Left colon (tissue), 2 donors: ENCODE measurements at regions not wholly inside any gene's neighbourhood (a gene's known extent, or its start where the extent isn't known, plus 50 kb on each side); places are given as distances from the start of the nearest gene placed in this dataset.

Source experiments
- ATAC-seq: fragments of 200-7000 bp; cut with Tn5 transposase; one replicate; pipeline ENCODE4 v1.9.1; 2020; ENCODE audit warnings: mild to moderate bottlenecking, moderate library complexity
- DNase-seq, 2 donors: peaks; one replicate each; pipeline ENCODE4 v3.0.0-alpha.2; 2020
- intact Hi-C, 2 donors: fragments of 100-400 bp; cut with DNase I in 1 of 2; cut with micrococcal nuclease in 1 of 2; formaldehyde crosslinking; loops; one replicate each; pipeline versions ENCODE4 v1.11.2 to v1.14.0; 2022; cut with DNase I, micrococcal nuclease
- donor health status: DM: no; HTN: no; CAD: no.
- donor health status: DM: yes; HTN: yes; CAD: no.

DNA sequence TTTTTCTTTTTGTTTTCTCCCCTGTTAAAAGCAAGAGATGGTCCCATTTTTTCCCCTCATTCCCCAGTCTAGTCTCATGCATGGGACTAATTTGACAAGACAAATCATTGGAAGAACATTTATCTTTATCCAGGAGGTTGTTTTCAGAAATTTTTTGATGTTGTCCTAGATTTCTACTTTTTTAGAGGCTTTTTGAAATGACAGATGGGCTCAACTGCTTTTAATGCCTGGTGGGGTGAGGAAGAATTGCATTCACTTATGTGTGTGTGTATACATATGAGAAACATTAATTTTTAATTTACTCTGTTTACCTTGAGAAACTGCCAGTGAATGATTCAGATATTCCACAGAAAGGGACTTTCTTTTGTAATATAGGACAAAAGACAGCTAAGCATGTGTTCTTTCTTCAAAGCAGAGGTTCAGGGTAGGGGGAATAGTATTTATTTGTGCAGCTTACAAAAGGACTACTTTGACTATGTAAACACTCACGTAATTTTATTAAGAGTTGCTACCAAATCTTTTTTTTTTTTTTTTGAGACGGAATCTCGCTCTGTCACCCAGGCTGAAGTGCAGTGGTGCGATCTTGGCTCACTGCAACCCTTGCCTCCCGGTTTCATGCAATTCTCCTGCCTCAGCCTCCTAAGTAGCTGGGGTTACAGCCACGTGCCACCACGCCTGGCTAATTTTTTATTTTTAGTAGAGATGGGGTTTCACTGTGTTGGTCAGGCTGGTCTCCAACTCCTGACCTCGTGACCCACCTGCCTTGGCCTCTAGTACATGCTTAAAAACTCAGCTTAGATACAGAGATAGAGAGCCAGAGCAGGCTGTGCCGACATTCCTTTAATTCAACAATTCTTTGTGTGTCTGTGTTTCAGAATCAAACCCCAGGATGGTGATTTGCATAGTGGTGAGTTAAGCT is 130.1 kb upstream of the RARB start:
- intact Hi-C loops = no loop called here
- DNase-seq (no peak), ATAC-seq (no peak)

- intact Hi-C loops = no loop called here
- DNase-seq (no peak), ATAC-seq (no peak)
Measured at GRCh38 chr3:25300141-25300540, 127.9 kb upstream of the RARB start.

- intact Hi-C loops = no loop called here
- ATAC-seq (no peak), DNase-seq (no peak)
Measured at GRCh38 chr3:25304916-25305315, 123.1 kb upstream of the RARB start.

GRCh38 chr3:25306066-25306465 is 122.0 kb upstream of the RARB start:
- ATAC-seq (no peak), DNase-seq (no peak)
- intact Hi-C loops = no loop called here

DNA sequence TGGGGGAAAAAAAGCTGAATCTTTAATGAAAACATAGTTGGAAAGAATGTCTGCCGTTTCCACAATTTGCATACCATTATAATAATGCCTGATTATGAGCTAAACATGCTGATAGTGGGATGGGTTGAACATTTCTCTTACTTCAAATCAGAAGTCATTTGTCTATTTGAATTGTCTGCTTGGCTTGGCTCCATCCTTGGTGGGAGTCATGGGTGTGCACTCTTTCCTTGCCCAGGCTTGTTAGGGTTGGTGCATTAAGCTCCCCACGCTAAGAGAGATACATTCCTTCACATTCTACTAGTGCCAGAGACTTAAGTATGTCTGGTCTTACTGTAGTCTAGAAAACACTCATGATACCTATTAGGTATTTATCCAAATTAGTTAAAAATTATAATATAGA is 121.4 kb upstream of the RARB start:
- DNase-seq (no peak), ATAC-seq (no peak)
- intact Hi-C loops = no loop called here

DNA sequence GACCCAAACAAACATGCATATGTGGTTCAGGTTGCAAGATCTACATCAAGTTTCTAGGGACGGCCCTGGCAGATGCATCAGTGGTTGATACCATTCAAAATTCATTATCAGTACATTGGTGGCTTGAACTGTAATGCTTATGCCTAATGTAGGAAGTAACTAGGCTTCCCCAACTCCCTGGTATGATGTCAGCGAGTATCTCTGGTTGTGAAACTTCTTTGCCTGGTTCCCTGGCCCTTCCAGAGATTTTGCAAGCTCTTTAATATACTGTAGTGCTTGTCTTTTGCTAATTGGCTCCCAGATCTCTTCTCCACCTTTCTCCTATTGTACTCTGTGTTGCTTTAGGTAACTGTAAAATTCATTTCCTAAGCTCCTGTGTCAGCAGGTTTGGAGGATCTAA is 114.8 kb upstream of the RARB start:
- intact Hi-C loops = no loop called here
- DNase-seq (no peak), ATAC-seq (no peak)

- intact Hi-C loops = no loop called here
- no peak for ATAC-seq
- DNase-seq = no peak
Measured at GRCh38 chr3:25324954-25325655, 103.0 kb upstream of the RARB start.

GRCh38 chr3:25335356-25335755 is 92.7 kb upstream of the RARB start:
- ATAC-seq (no peak), DNase-seq (no peak)
- intact Hi-C loops = no loop called here

DNA sequence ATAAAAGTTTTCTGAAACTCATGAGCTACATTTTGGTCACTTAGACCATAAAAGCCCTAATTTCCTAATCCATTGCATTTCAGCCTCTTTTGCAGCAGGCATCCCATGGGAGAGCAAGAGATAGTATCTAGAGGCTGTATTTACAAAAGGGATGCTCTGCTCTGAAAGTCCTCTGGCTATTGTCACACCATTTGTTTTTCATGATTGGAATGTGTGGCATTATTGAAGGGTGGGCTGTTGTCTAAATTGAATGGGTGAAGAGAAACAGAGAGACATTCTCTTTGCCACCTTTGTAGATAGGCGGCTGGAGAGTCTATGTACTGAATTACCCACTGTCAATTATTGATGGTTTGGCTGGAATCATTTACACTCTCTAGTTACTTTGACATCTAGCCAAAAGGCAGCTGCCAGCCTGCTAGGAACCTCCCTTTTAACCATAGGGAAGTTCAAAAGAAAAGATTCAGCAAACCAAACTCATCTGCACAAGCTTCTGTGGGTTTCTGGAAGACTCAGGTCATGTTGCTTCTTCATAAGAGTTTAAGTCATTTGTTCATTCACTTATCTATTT is 89.8 kb upstream of the RARB start:
- intact Hi-C loops = no loop called here
- ATAC-seq (peak; percentile 61), DNase-seq (no peak)

DNA sequence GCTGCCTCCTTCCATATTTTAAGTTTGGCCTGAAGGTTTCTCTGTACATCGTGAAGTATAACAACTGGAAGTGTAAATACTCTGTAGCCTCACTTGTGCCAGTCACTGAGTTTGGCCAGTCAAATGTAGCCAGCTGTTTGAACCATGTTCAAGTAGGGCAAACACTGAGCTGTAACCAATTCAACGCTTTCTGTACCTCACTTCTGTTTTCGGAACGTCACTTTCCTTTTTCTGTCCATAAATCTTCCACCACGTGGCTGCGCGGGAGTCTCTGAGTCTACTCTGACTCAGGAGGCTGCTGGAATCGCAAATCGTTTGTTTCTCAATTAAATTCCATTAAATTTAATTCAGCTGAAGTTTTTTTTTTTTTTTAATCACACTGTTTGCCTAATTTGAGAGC is 88.8 kb upstream of the RARB start:
- no peak for ATAC-seq
- intact Hi-C loops = no loop called here
- DNase-seq = no peak

GRCh38 chr3:25344670-25345069 is 83.4 kb upstream of the RARB start:
- DNase-seq = no peak
- no peak for ATAC-seq
- intact Hi-C loops = no loop called here

- ATAC-seq (no peak), DNase-seq (no peak)
- intact Hi-C loops = no loop called here
Measured at GRCh38 chr3:25349095-25349494, 79.0 kb upstream of the RARB start.

DNA sequence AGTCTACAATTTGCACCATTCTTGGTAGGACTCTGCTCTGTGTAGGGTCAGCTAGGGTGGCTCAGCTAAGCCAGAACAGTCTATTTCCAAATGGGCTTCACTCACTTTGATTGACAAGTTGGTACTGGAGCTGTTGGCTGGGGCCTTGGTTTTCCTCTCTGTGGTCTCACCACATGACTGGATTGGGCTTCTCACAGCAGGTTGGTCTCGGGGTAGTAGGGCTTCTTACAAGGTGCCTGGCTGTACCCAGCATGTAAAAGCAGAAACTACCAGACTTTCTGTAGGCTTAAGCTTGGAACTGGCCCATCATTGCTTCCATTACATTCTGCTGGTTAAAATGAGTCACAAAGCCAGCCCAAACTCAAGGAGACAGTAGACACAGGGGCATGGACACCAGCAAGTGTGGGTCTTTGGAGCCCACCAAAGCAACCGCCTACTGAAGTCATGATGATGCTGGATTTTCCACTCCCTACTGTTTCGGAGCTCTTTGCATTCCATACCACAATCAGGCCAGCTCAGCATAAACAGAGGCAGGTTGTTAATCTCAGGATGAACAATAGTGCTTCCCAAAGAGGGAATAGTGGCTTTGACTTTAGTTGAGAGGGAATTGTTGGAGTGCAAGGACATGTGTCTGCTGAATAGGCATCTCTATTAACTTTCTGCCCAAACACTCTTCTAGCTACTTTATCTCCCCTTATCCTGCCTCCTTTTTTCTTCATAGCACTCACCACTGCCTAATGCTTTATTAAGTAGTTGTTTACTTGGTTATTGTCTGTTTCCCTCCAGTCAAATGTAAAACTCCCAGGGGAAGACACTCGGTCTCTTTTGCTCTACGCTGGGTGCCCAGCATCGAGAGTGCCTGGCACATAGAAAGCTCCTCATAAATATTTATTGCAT is 78.0 kb upstream of the RARB start:
- intact Hi-C loops = no loop called here
- ATAC-seq (no peak), DNase-seq (no peak)

- intact Hi-C loops = no loop called here
- no peak for ATAC-seq
- no peak for DNase-seq
Measured at GRCh38 chr3:25350725-25351114, 77.3 kb upstream of the RARB start.

DNA sequence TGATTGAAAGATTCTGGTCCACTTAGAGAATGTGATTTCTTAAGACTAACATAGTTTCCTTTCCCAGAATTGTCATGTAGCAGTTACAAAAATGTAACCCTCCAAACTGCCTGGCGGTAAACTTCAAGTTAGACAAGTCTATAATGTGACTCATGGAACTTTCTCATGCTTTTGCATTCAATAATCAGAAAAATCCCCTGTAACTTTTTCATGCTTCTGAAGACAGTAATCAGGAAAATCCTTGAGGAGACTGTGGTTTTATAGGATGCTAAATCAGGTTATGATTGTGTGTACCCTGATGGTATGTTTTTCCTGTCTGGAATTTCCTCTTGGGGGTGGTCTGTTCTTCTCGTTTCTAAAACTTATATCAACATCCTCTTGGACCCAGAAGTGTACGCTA is 74.0 kb upstream of the RARB start:
- intact Hi-C loops = no loop called here
- no peak for ATAC-seq
- DNase-seq = no peak

DNA sequence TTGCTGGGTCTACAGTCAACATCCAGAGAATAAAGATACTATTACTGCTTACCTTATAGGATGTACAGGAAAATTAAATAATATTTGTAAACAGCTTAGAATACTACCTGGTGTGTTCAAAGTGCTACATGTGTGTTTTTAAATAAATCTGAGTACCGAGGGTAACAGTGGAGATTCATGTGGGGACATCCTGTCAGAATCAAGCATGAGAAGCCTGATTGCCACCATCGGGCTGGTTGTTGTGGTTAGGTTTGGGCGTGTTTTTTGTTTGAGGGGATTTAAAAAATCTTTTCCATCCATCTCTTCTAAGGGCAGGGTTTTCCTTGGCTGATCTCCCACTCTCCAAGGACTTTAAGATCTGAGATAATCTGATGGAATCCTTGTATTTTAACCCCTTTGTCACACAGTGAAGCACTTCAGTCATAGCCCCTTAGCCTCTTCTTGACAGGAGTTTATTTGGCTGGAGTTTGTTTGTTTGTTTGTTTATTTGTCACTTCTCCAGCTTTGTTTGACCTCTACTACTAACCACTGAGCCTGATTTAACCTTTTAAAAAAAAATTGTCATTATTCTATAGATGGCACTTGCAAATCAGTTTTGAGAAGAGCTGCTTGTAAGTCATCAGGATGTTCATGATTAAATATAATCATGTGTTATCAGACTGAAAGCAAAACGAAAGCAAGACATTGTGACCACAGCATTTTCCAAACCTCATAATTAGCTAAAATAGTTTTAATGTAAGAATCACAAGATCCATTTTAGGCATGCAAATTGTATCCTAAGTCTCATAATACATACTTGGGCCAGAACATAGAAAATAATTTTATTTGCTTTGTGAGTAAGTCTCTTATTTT is 72.8 kb upstream of the RARB start:
- intact Hi-C loops = no loop called here
- ATAC-seq (no peak), DNase-seq (no peak)

DNA sequence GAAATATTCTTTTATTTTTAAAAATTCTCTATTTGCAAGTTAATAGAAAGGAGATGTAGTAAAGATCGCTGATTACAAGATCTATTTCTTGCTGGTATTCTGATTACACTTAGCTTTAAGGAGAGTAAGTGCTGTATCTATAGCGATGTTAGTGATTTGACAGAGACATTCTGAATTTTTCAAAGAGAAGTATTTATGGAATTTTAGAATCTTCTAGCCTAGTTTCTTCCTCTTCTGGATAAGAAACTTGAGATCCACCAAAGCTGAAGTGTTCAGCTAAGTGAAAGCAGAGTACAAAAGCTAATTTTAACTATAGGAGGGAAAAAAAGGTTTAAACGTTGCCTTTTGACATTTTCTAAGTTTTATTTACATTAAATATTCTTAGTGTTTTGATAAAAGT is 72.1 kb upstream of the RARB start:
- intact Hi-C loops = no loop called here
- no peak for DNase-seq
- ATAC-seq = no peak

DNA sequence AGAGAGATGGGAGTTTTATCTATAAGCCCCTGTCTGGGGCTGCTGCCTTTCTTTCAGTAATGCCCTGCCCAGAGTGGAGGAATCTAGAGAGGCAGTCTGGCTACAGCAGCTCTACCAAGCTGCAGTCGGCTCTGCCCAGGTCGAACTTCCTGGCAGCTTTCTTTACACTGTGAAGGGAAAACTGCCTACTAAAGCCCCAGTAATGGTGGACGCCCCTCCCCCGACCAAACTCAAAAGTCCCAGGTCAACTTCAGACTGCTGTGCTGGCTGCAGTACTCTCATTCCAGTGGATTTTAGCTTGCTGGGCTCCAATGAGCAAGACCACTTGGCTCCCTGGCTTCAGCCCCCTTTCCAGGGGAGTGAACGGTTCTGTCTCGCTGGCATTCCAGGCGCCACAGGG is 65.9 kb upstream of the RARB start:
- DNase-seq (no peak), ATAC-seq (no peak)
- intact Hi-C loops = no loop called here
